HCT116 (cell line): ENCODE measurements at regions not wholly inside any gene's neighbourhood (a gene's known extent, or its start where the extent isn't known, plus 50 kb on each side); places are given as distances from the start of the nearest gene placed in this dataset.

Source experiments
- ATAC-seq: fragments of 200-7000 bp; cut with Tn5 transposase; 2 replicates; pipeline ENCODE4 v1.9.1; 2020; ENCODE audit warnings: mild to moderate bottlenecking, moderate library complexity
- BruUV-seq: library from RNA; stranded (reverse); fragments of 400-500 nt; replicated peaks from 2 replicates; lab custom pipeline; 2021; lab: Mats Ljungman, UMichigan
- CTCF ChIA-PET: fragments of 300-600 bp; sonication (Branson Sonifier 250); formaldehyde crosslinking; loops from one replicate; lab custom pipeline; 2021; ENCODE audit warnings: antibody characterized with exemption; lab: Charles Lee
- POLR2A ChIA-PET: fragments of 300-600, 350-600 bp; sonication (Branson Sonifier 250); formaldehyde crosslinking; loops from one replicate; lab custom pipeline; 2021; ENCODE audit warnings: antibody characterized with exemption; lab: Charles Lee
- RAD21 ChIA-PET, 2 experiments: fragments of 300-600 bp; sonication (Branson Sonifier 250); formaldehyde crosslinking; loops; one replicate each; lab custom pipeline; 2023; ENCODE audit warnings: low total read pairs in 2 of 2; ENCODE audit not compliant: uncharacterized antibody in 2 of 2, unreplicated experiment in 2 of 2, low non-redundant PET in 1 of 2; lab: Charles Lee
- DNase-seq: peaks from one replicate; pipeline ENCODE4 v3.0.0-alpha.2; 2010; ENCODE audit warnings: low read depth, low spot score
- H2AFZ ChIP-seq: fragments of 200-600 bp; shearing (Covaris generic), sonication (generic); 2 replicates; pipeline ENCODE4 v1.6.1; 2017; ENCODE audit warnings: low read depth, mixed run types, mixed read lengths, antibody characterized with exemption, low read length; ENCODE audit not compliant: poor library complexity, severe bottlenecking
- H3K27ac ChIP-seq: 2 replicates; pipeline ENCODE4 v1.5.1; 2012; ENCODE audit warnings: low read depth, low read length
- H3K27me3 ChIP-seq: fragments of 200-600 bp; sonication (generic); 2 replicates; pipeline ENCODE4 v1.6.1; 2016; ENCODE audit warnings: mixed run types, low read length, mixed read lengths; ENCODE audit not compliant: insufficient read depth
- H3K36me3 ChIP-seq, 2 experiments: fragments of 200-500 bp in 1 of 2; fragments of 200-600 bp in 1 of 2; sonication (Bioruptor generic) in 1 of 2; sonication (generic) in 1 of 2; 2 replicates each; pipeline versions ENCODE4 v1.5.1 to v1.6.1; 2014 to 2016; ENCODE audit warnings: low read length in 2 of 2, inconsistent platforms in 1 of 2, mixed read lengths in 1 of 2, mixed run types in 1 of 2; ENCODE audit not compliant: insufficient read depth in 2 of 2, control insufficient read depth in 1 of 2
- H3K4me1 ChIP-seq, 2 experiments: fragments of 200-600 bp in 1 of 2; sonication (generic) in 1 of 2; 2 replicates each; pipeline versions ENCODE4 v1.5.1 to v1.6.1; 2012 to 2017; ENCODE audit warnings: low read length in 2 of 2, inconsistent platforms in 1 of 2, mild to moderate bottlenecking in 1 of 2, mixed read lengths in 1 of 2, mixed run types in 1 of 2, moderate library complexity in 1 of 2; ENCODE audit not compliant: insufficient read depth in 2 of 2, control insufficient read depth in 1 of 2
- H3K4me2 ChIP-seq: fragments of 200-600 bp; sonication (generic); 2 replicates; pipeline ENCODE4 v1.6.1; 2017; ENCODE audit warnings: mixed run types, low read length, mixed read lengths
- H3K4me3 ChIP-seq, 2 experiments: fragments of 200-600 bp in 1 of 2; sonication (generic) in 1 of 2; replicated peaks in 1 of 2; 2 replicates each; pipeline ENCODE4 v1.5.1; 2011 to 2016; ENCODE audit warnings: low read length in 2 of 2, control low read depth in 1 of 2, low read depth in 1 of 2, mild to moderate bottlenecking in 1 of 2, mixed read lengths in 1 of 2, mixed run types in 1 of 2
- H3K79me2 ChIP-seq: fragments of 200-600 bp; sonication (generic); 2 replicates; pipeline ENCODE4 v1.6.1; 2017; ENCODE audit warnings: mild to moderate bottlenecking, mixed run types, low read length, moderate library complexity, mixed read lengths; ENCODE audit not compliant: insufficient read depth
- H3K9ac ChIP-seq: fragments of 200-600 bp; sonication (generic); 2 replicates; pipeline ENCODE4 v1.6.1; 2016; ENCODE audit warnings: low read length, mixed read lengths
- H3K9me2 ChIP-seq: fragments of 200-600 bp; sonication (generic), shearing (Covaris generic); 2 replicates; pipeline ENCODE4 v1.6.1; 2017; ENCODE audit warnings: mixed run types, mild to moderate bottlenecking, moderate library complexity; ENCODE audit not compliant: insufficient read depth
- H3K9me3 ChIP-seq, 2 experiments: fragments of 200-500 bp in 1 of 2; fragments of 200-600 bp in 1 of 2; sonication (Bioruptor generic) in 1 of 2; sonication (generic) in 1 of 2; 2 replicates each; pipeline ENCODE4 v1.6.1; 2014 to 2017; ENCODE audit warnings: low read length in 2 of 2, mixed read lengths in 2 of 2, inconsistent platforms in 1 of 2, low read depth in 1 of 2, mild to moderate bottlenecking in 1 of 2, mixed run types in 1 of 2, moderate library complexity in 1 of 2; ENCODE audit not compliant: control insufficient read depth in 1 of 2, insufficient read depth in 1 of 2
- H4K20me1 ChIP-seq: fragments of 200-600 bp; sonication (generic), shearing (Covaris generic); 2 replicates; pipeline ENCODE4 v1.6.1; 2017; ENCODE audit warnings: mixed run types, mild to moderate bottlenecking, moderate library complexity; ENCODE audit not compliant: insufficient read depth
- CEBPB ChIP-seq: IDR thresholded peaks from 2 replicates; pipeline ENCODE4 v1.6.1; 2012; ENCODE audit warnings: low read depth
- ELF1 ChIP-seq: IDR thresholded peaks from 2 replicates; pipeline ENCODE4 v1.6.1; 2012; ENCODE audit warnings: low read depth, borderline replicate concordance
- EZH2 ChIP-seq: fragments of 200-600 bp; sonication (generic); IDR thresholded peaks from 2 replicates; pipeline ENCODE4 v1.6.1; 2017; ENCODE audit warnings: antibody characterized with exemption, mixed run types
- JUND ChIP-seq: IDR thresholded peaks from 2 replicates; pipeline ENCODE4 v1.6.1; 2012
- POLR2AphosphoS5 ChIP-seq: IDR thresholded peaks from 2 replicates; pipeline ENCODE4 v1.6.1; 2011; ENCODE audit warnings: mild to moderate bottlenecking, low read depth, low read length, moderate library complexity
- RAD21 ChIP-seq: IDR thresholded peaks from 2 replicates; pipeline ENCODE4 v1.6.1; 2012; ENCODE audit warnings: low read depth, mild to moderate bottlenecking
- SIN3A ChIP-seq: IDR thresholded peaks from 2 replicates; pipeline ENCODE4 v1.6.1; 2012; ENCODE audit warnings: low read depth
- SRF ChIP-seq: IDR thresholded peaks from 2 replicates; pipeline ENCODE4 v1.6.1; 2012; ENCODE audit warnings: low read depth
- TCF7L2 ChIP-seq: IDR thresholded peaks from 2 replicates; pipeline ENCODE4 v1.7.0; 2011; ENCODE audit warnings: borderline replicate concordance, inconsistent platforms; ENCODE audit not compliant: insufficient read depth, insufficient read length; ENCODE audit errors: extremely low read depth
- YY1 ChIP-seq: IDR thresholded peaks from 2 replicates; pipeline ENCODE4 v1.6.1; 2011; ENCODE audit warnings: low read length, low read depth, moderate library complexity, mild to moderate bottlenecking; ENCODE audit not compliant: insufficient replicate concordance; ENCODE audit errors: extremely low read depth
- ZFX ChIP-seq: fragments of 450-650 bp; IDR thresholded peaks from 2 replicates; pipeline ENCODE4 v1.6.1; 2017
- intact Hi-C: fragments of 100-400 bp; cut with micrococcal nuclease; formaldehyde crosslinking; loops from 2 replicates; pipeline ENCODE4 v1.10.0; 2022
- TF ChIP-seq, protein P1 (sequence below): IDR thresholded peaks from 2 replicates; pipeline ENCODE4 v1.6.1; 2012
- TF ChIP-seq, protein P2 (sequence below): IDR thresholded peaks from 2 replicates; pipeline ENCODE4 v1.6.1; 2012; ENCODE audit warnings: low read depth
- TF ChIP-seq, protein P3 (sequence below), 3 experiments: fragments of 200-600 bp in 1 of 3; sonication (generic) in 1 of 3; IDR thresholded peaks in 2 of 3; conservative IDR thresholded peaks in 1 of 3; 2 replicates each; pipeline ENCODE4 v1.5.1; 2012 to 2017; ENCODE audit warnings: low read depth in 2 of 3, low read length in 2 of 3, antibody characterized with exemption in 1 of 3, borderline replicate concordance in 1 of 3, control low read depth in 1 of 3, mild to moderate bottlenecking in 1 of 3, mixed read lengths in 1 of 3, mixed run types in 1 of 3, moderate library complexity in 1 of 3; ENCODE audit not compliant: insufficient read depth in 1 of 3
- TF ChIP-seq, protein P4 (sequence below): IDR thresholded peaks from 2 replicates; pipeline ENCODE4 v1.6.1; 2011; ENCODE audit warnings: mild to moderate bottlenecking, low read length, moderate library complexity; ENCODE audit not compliant: insufficient replicate concordance; ENCODE audit errors: extremely low read depth

DNA sequence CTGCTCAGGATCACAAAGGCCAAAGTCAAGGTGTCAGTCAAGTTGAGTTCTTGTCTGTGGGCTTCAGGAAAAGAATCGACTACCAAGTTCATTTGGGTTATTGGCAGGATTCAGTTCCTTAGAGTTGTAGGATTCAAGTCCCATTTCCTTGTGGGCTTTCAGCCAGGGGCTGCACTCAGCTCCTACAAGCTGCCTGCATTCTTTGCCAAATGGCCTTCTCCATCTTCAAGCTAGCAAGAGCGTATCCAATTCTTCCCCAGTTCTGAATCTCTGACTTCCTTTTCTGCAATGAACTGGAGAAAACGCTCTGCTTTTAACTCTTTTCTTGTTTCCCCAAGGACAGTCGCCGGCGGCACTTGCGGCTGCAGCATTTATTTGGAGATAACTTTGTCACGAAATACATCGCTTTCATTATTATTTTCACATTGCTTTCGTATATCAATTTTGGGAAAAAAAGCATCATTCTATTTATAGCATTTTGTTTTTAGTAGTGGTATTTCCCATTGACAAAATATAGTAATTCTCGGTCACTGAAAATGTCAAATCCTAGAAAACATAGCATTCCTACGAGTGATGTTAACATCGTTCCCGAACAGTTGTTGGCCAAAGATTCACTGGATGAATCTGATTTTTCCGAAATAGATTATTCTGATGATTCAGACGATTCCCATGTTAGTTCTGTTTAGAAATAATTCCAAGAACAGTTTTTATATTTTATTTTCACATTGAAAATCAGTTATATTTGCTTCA is 59.6 kb upstream of the SERPINE2 start:
- Histone ChIP-seq H3K4me1 (peaks cover 0 to 6% of the 10 kb centered on the region in 2 experiments; a peak in 1 of 4 replicates), H3K79me2 (no peaks in the 10 kb centered on the region), H3K27me3 (no peaks in the 10 kb centered on the region; the same call in 1 of the 2 replicates), H3K36me3 (no peaks in the 10 kb centered on the region), H2AFZ (no peak overlapping the region), H4K20me1 (no peaks in the 10 kb centered on the region), H3K9ac (no peak overlapping the region), H3K9me3 (no peaks in the 10 kb centered on the region), H3K4me3 (no peak overlapping the region), H3K9me2 (no peaks in the 10 kb centered on the region), H3K4me2 (no peak overlapping the region), H3K27ac (no peak overlapping the region)
- no peak for DNase-seq
- CTCF ChIA-PET = no interaction called here
- TF ChIP-seq, protein P1, sequence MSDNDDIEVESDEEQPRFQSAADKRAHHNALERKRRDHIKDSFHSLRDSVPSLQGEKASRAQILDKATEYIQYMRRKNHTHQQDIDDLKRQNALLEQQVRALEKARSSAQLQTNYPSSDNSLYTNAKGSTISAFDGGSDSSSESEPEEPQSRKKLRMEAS = no peak
- TF ChIP-seq SRF = no peak
- no peak for TF ChIP-seq CEBPB
- TF ChIP-seq POLR2AphosphoS5 = no peak
- no peak for TF ChIP-seq YY1
- no peak for TF ChIP-seq SIN3A
- TF ChIP-seq ZFX = no peak
- TF ChIP-seq ELF1 = no peak
- no peak for TF ChIP-seq JUND
- no peak for TF ChIP-seq RAD21
- TF ChIP-seq, protein P2, sequence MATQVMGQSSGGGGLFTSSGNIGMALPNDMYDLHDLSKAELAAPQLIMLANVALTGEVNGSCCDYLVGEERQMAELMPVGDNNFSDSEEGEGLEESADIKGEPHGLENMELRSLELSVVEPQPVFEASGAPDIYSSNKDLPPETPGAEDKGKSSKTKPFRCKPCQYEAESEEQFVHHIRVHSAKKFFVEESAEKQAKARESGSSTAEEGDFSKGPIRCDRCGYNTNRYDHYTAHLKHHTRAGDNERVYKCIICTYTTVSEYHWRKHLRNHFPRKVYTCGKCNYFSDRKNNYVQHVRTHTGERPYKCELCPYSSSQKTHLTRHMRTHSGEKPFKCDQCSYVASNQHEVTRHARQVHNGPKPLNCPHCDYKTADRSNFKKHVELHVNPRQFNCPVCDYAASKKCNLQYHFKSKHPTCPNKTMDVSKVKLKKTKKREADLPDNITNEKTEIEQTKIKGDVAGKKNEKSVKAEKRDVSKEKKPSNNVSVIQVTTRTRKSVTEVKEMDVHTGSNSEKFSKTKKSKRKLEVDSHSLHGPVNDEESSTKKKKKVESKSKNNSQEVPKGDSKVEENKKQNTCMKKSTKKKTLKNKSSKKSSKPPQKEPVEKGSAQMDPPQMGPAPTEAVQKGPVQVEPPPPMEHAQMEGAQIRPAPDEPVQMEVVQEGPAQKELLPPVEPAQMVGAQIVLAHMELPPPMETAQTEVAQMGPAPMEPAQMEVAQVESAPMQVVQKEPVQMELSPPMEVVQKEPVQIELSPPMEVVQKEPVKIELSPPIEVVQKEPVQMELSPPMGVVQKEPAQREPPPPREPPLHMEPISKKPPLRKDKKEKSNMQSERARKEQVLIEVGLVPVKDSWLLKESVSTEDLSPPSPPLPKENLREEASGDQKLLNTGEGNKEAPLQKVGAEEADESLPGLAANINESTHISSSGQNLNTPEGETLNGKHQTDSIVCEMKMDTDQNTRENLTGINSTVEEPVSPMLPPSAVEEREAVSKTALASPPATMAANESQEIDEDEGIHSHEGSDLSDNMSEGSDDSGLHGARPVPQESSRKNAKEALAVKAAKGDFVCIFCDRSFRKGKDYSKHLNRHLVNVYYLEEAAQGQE = no peak
- TF ChIP-seq, protein P3, sequence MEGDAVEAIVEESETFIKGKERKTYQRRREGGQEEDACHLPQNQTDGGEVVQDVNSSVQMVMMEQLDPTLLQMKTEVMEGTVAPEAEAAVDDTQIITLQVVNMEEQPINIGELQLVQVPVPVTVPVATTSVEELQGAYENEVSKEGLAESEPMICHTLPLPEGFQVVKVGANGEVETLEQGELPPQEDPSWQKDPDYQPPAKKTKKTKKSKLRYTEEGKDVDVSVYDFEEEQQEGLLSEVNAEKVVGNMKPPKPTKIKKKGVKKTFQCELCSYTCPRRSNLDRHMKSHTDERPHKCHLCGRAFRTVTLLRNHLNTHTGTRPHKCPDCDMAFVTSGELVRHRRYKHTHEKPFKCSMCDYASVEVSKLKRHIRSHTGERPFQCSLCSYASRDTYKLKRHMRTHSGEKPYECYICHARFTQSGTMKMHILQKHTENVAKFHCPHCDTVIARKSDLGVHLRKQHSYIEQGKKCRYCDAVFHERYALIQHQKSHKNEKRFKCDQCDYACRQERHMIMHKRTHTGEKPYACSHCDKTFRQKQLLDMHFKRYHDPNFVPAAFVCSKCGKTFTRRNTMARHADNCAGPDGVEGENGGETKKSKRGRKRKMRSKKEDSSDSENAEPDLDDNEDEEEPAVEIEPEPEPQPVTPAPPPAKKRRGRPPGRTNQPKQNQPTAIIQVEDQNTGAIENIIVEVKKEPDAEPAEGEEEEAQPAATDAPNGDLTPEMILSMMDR (IDR thresholded peaks at IDR 0.05 in 2 of 3, conservative IDR thresholded peaks at IDR 0.05 in 1 of 3; ENCODE audit: borderline replicate concordance in 1 of 3, insufficient read depth in 1 of 3, low read depth in 2 of 3, low read length in 2 of 3) = no peak
- no peak for TF ChIP-seq TCF7L2
- no peak for TF ChIP-seq EZH2
- TF ChIP-seq, protein P4, sequence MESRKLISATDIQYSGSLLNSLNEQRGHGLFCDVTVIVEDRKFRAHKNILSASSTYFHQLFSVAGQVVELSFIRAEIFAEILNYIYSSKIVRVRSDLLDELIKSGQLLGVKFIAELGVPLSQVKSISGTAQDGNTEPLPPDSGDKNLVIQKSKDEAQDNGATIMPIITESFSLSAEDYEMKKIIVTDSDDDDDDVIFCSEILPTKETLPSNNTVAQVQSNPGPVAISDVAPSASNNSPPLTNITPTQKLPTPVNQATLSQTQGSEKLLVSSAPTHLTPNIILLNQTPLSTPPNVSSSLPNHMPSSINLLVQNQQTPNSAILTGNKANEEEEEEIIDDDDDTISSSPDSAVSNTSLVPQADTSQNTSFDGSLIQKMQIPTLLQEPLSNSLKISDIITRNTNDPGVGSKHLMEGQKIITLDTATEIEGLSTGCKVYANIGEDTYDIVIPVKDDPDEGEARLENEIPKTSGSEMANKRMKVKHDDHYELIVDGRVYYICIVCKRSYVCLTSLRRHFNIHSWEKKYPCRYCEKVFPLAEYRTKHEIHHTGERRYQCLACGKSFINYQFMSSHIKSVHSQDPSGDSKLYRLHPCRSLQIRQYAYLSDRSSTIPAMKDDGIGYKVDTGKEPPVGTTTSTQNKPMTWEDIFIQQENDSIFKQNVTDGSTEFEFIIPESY = no peak
- RAD21 ChIA-PET = interaction anchor here in 1 of 2 experiments (0.7 kb wide), 1 partner anchor 447 kb away, joined by 3 read pairs; no protein-coding TSS in a partner anchor
- ATAC-seq = no peak
- intact Hi-C loops = no loop called here
- no TSS peak for BruUV-seq
- POLR2A ChIA-PET = no interaction called here
